ENCODE measurements at regions not wholly inside any gene's neighbourhood (a gene's known extent, or its start where the extent isn't known, plus 50 kb on each side); places are given as distances from the start of the nearest gene placed in this dataset.

- 9% methylated on average over 2 of the region's 2 CpGs for WGBS (ENCODE audit: low lambda C conversion rate)
- peaks cover 0 to 24% of the 10 kb centered on the region in 2 experiments; a peak in 2 of 4 replicates for H3K4me1 ChIP-seq (ENCODE audit: control insufficient read depth in 1 of 2, insufficient read depth in 2 of 2, low read depth in 1 of 2, low read length in 1 of 2)
Measured at GRCh38 chr7:26590709-26591108, 273.7 kb downstream of the SKAP2 start.

GRCh38 chr7:26592011-26592410 is 272.4 kb downstream of the SKAP2 start:
- Histone ChIP-seq H3K79me2 (ENCODE audit: insufficient read depth) (no peaks in the 10 kb centered on the region), H3K4me1 (ENCODE audit: control insufficient read depth in 1 of 2, insufficient read depth in 2 of 2, low read depth in 1 of 2, low read length in 1 of 2) (peaks cover 0 to 29% of the 10 kb centered on the region in 2 experiments; a peak in 2 of 4 replicates), H3K27ac (ENCODE audit: low read depth in 2 of 2, low read length in 1 of 2) (no peak overlapping the region), H4K20me1 (ENCODE audit: insufficient read depth) (no peaks in the 10 kb centered on the region), H3K4me3 (ENCODE audit: low read depth in 2 of 2, low read length in 1 of 2) (no peak overlapping the region), H3K36me3 (replicated peaks in 1 of 2; ENCODE audit: control insufficient read depth in 1 of 2, insufficient read depth in 2 of 2, low read length in 1 of 2) (no peaks in the 10 kb centered on the region), H3K27me3 (ENCODE audit: insufficient read depth) (no peaks in the 10 kb centered on the region), H3K4me2 (no peak overlapping the region), H3F3A (replicated peaks; ENCODE audit: insufficient read depth) (no peaks in the 10 kb centered on the region), H3K9me2 (no peaks in the 10 kb centered on the region), H3K9me3 (no peaks in the 10 kb centered on the region), H3K9ac (no peak overlapping the region), H2AFZ (ENCODE audit: low read depth) (no peak overlapping the region)
- CTCF ChIA-PET = interaction anchor here (0.6 to 5.3 kb wide), 7 partner anchors 8 to 1193 kb away, joined by 3 to 19 read pairs (median 3); no protein-coding TSS in a partner anchor
- no peak for DNase-seq
- POLR2A ChIA-PET = no interaction called here
- TF ChIP-seq TCF12 (IDR thresholded peaks at IDR 0.05) (no peak), IRF3 (IDR thresholded peaks at IDR 0.05; ENCODE audit: low read depth, low read length) (no peak), ZBTB33 (IDR thresholded peaks at IDR 0.05; ENCODE audit: borderline replicate concordance, low read depth) (no peak), SIN3A (IDR thresholded peaks at IDR 0.05; ENCODE audit: borderline replicate concordance, low read depth, low read length) (no peak), CTCF (IDR thresholded peaks at IDR 0.05) (no peak), RCOR1 (IDR thresholded peaks at IDR 0.05; ENCODE audit: low read length) (no peak), EZH2phosphoT487 (IDR thresholded peaks at IDR 0.05; ENCODE audit: borderline replicate concordance, low read depth) (no peak), POLR2AphosphoS5 (IDR thresholded peaks at IDR 0.05; ENCODE audit: low read depth, low read length) (no peak)

More at GRCh38 chr7:26590709-26591108, 273.7 kb downstream of the SKAP2 start:
- no peak overlapping the region for H2AFZ ChIP-seq (ENCODE audit: low read depth)
- H3K36me3 ChIP-seq (replicated peaks in 1 of 2; ENCODE audit: control insufficient read depth in 1 of 2, insufficient read depth in 2 of 2, low read length in 1 of 2) = no peaks in the 10 kb centered on the region
- no peak overlapping the region for H3K9ac ChIP-seq
- no peak for DNase-seq
- no peaks in the 10 kb centered on the region for H3K27me3 ChIP-seq (ENCODE audit: insufficient read depth)
- no peak overlapping the region for H3K27ac ChIP-seq (ENCODE audit: low read depth in 2 of 2, low read length in 1 of 2)
- no peaks in the 10 kb centered on the region for H3K79me2 ChIP-seq (ENCODE audit: insufficient read depth)
- H3F3A ChIP-seq (replicated peaks; ENCODE audit: insufficient read depth) = no peaks in the 10 kb centered on the region
- no peaks in the 10 kb centered on the region for H3K9me2 ChIP-seq
- H3K4me2 ChIP-seq = no peak overlapping the region
- ChIA-PET CTCF (interaction anchor here (0.8 to 1.2 kb wide), 2 partner anchors 27 to 77 kb away, joined by 3 read pairs; no protein-coding TSS in a partner anchor), POLR2A (no interaction called here)
- H3K9me3 ChIP-seq = no peaks in the 10 kb centered on the region
- H4K20me1 ChIP-seq (ENCODE audit: insufficient read depth) = no peaks in the 10 kb centered on the region
- TF ChIP-seq FOXM1 (IDR thresholded peaks at IDR 0.05; ENCODE audit: low read depth) (no peak), YY1 (IDR thresholded peaks at IDR 0.05; ENCODE audit: low read depth) (no peak), EP300 (IDR thresholded peaks at IDR 0.05; ENCODE audit: borderline replicate concordance in 1 of 2, low read depth in 1 of 2, low read length in 1 of 2) (no peak)
- H3K4me3 ChIP-seq (ENCODE audit: low read depth in 2 of 2, low read length in 1 of 2) = no peak overlapping the region

Data from SK-N-SH (cell line).